ENCODE measurements at regions not wholly inside any gene's neighbourhood (a gene's known extent, or its start where the extent isn't known, plus 50 kb on each side); places are given as distances from the start of the nearest gene placed in this dataset.

- DNase-seq (ENCODE audit: low read depth in 2 of 2), result no peak
Measured at GRCh38 chr13:109436841-109437240, 349.5 kb downstream of the IRS2 start.

GRCh38 chr13:109436055-109436622 is 350.2 kb downstream of the IRS2 start:
- DNase-seq (ENCODE audit: low read depth in 2 of 2), result no peak

- DNase-seq (ENCODE audit: low read depth in 2 of 2), result no peak
Measured at GRCh38 chr13:109431217-109431616, 355.2 kb downstream of the IRS2 start.

DNA sequence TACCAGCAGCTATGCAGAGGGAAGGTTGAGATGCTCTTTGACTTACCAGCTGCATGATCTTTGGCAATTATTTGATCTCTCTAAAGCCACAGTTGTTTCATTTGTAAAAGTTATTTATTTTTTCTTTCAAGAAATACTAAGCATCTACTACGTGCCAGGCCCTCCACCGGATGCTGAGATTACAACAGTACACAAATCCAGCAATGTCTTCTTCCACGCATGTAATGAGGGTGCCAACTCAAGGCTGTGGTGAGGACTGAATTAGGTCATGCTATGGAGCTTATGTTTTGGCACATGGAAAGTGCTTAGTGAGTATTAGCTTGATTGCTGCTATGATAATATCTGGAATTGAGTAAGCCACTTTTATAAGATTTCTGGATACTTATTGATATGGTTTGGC is 358.2 kb downstream of the IRS2 start:
- no peak for DNase-seq (ENCODE audit: low read depth in 2 of 2)

- DNase-seq (ENCODE audit: low read depth in 2 of 2), result no peak
Measured at GRCh38 chr13:109427695-109428094, 358.7 kb downstream of the IRS2 start.

DNA sequence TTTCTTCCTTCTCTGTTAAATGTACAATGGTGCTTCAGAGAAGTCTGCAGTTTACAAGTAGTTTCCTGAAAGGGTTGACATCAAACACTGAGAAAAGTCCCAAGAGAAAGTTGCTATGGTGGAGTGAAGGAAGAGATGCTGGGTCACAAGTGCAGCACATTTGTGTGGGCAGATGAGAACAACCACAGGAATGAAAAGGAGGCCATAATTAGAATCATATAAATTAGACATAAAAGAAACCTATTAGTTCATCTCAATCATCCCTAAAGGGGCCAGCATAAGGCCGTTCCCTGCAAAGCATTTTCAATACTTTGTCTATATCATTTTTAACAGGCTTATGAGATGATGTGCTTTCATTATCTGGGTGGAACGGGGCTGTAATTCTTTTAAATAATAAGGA is 359.2 kb downstream of the IRS2 start:
- DNase-seq (ENCODE audit: low read depth in 2 of 2), result no peak

GRCh38 chr13:109426690-109426990 is 359.7 kb downstream of the IRS2 start:
- no peak for DNase-seq (ENCODE audit: low read depth in 2 of 2)

GRCh38 chr13:109425821-109426689 is 360.3 kb downstream of the IRS2 start:
- DNase-seq (ENCODE audit: low read depth in 2 of 2), result no peak

DNA sequence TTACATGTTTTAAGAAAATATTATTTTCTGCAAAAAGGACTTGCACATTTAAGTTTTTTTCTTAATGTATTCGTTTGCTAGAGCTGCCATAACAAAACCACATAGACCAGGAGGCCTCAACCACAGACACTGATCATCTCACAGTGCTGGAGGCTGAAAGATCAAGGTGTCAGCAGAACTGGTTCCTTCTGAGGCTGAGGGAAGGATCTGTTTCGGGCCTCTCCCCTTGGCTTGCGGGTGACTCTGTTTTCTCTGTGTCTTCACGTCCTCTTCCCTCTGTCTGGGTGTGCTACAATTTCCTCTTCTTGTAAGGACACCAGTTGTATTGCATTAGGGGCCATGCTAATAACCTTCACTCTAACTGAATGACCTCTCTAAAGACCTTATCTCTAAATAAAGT is 364.2 kb downstream of the IRS2 start:
- no peak for DNase-seq (ENCODE audit: low read depth in 2 of 2)

GRCh38 chr13:109419896-109420295 is 366.5 kb downstream of the IRS2 start:
- DNase-seq (ENCODE audit: low read depth in 2 of 2), result no peak

DNA sequence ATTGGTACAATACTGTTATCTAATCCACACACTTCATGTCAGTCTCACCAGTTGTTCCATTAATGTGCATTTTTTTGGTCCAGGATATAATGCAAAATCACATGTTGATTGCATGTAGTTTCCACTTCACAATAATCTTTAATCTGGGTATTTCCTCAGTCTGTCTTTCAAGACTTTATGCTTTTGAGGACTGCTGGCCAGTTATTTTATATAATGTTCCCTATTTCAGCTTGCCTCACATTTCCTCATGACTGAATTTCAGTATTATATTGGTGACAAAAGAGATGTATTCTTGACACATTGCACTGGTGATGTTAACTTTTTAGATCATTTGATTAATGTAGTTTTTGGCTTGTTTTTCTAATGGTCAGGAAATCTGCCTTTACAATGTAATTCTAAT is 368.3 kb downstream of the IRS2 start:
- no peak for DNase-seq (ENCODE audit: low read depth in 2 of 2)

DNA sequence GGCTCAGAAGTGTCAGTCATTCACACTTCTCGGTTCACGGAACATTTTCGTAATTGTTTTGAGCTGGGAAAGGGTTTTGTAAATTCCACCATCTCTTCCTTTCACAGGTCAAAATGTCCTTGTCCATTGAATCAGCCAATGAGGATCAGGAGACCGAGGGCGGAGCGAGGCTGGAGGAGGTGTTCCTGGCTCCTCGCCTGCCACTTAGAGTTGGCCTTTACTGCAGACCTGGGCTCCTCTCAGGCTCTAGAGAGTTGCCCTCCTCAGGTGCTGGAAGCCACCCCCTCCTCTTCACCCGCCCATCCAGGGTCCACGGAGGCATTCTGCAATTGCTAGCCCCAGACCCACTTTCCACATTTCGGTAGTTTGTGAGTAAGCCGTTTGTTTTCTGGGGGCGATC is 370.4 kb downstream of the IRS2 start:
- DNase-seq (ENCODE audit: low read depth in 2 of 2), result no peak

DNA sequence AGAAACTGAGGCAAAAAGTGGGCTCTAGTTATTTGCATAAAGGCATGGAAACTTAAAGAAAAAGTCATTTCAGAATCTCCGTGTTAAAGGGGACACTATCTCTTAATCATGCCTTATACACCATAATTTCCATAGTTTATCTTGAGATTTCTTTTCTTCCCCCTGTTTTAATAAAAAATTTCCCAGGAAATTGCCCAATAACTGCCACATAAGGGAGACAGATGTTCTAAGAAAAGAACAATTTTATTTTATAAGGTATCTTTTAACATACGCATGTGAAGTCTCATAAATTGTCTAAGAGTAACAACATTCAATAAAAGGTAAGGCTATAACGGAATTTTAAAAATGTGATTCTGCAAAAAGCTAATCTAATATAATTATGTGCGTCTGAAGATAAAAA is 371.3 kb downstream of the IRS2 start:
- DNase-seq (ENCODE audit: low read depth in 2 of 2), result no peak

DNA sequence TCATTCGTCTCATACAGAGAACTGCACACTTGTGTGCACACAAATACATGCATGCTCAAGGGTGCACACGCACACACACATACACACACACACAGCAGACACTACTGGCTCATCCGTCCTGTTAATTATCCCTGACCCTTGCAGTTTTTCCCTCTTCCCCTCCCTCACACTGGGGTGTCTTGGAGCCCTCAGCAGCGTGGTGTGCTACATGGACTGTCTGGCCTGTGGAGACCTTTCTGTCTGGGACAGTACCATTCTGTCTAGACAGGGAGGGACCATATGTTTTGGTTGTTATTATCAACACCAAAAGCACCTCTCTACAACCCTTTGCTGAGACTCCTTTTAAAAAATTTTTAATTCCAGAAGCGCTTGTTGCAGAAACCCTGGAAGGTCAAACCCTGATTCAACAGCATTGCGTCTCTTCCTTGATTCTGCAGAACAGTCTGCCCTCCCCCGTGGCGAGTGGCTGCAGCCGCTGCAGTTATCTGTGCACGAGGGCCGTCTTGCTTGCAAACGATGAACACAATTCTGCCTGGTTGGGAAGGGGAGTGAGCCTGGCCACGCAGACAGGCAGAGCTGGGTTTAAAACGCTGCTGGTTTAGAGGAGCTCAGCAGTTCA is 374.0 kb downstream of the IRS2 start:
- DNase-seq (ENCODE audit: low read depth in 2 of 2), result no peak

GRCh38 chr13:109410868-109411267 is 375.5 kb downstream of the IRS2 start:
- DNase-seq (ENCODE audit: low read depth in 2 of 2), result no peak

- DNase-seq (ENCODE audit: low read depth in 2 of 2), result no peak
Measured at GRCh38 chr13:109408591-109409382, 377.6 kb downstream of the IRS2 start.

DNA sequence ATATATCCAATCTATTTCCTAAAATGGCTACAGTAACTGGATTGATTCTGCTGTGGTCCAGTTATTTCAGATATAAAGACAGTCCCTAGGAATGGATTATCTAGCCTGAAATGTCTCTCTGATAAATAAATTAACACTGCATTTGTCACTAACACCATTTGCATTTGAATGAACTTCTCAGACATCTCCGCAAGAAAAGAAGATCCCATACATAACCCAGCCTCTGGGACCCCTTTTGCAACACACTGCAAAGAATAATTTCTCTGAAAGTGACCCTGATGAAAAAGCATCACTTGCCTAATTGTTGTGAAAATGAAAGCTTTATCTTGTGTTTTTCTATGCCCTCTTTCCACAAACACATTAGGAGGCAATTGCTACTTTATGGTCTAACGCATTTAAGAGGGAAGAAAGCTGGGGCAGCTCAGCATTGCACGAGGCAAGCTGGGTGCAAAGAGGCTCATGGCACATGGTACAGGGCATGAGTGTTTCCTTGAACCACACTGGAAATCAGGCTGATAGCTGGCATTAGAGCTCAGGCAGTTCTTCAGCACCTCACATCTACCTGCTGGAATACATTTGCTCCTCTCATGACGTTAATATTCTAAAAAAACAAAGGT is 379.9 kb downstream of the IRS2 start:
- DNase-seq (ENCODE audit: low read depth in 2 of 2), result no peak

- no peak for DNase-seq (ENCODE audit: low read depth in 2 of 2)
Measured at GRCh38 chr13:109403012-109403421, 383.4 kb downstream of the IRS2 start.

DNA sequence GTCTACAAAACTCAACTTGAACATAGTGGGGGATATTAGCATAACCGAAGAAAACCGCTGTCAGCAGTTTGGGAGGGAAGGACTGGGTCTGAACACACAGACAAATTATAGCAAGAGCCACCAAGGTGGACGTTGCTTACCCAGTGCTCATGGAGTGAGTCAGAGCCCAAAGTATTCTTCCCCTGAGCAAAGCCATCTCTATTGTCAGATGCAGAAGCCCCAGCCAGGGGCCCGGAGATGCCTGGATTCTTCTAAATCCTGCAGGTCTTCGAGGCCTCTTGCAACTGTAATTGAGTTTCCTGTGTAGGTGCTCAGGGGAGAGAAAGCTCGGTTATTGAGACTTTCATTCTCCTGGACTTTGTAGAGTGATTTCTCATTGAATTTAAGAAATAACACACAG is 384.5 kb downstream of the IRS2 start:
- DNase-seq (ENCODE audit: low read depth in 2 of 2), result no peak

GRCh38 chr13:109401307-109401706 is 385.1 kb downstream of the IRS2 start:
- no peak for DNase-seq (ENCODE audit: low read depth in 2 of 2)

DNA sequence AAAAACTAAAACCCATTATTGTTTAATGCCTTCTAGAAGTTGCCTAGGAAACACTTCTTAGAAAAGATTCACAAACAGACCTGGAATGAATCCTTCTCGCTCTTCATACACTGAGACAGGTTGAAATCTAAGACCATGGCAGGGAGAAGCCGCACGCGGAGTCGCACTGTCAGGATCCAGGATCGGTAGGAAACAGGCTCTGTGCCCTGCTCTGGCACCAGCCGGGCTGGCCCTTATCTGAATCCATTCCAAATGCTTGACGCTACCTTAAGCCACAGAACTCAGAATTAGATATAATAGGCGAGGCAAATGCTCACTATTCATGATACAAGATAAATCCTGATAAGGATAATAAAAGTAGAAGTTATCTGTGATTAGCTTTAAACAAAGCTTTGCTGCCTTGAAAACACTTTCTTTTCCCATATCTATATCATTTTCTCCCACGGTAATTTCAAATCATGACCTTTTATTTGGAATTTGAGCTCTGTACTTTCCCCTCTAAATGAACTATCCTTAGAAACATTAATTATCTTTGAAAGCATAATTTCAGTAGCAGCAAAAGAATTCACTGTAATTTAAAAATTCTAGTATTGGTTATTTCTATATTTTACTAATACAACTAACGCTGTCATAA is 385.6 kb downstream of the IRS2 start:
- no peak for DNase-seq (ENCODE audit: low read depth in 2 of 2)

GRCh38 chr13:109400209-109400608 is 386.2 kb downstream of the IRS2 start:
- no peak for DNase-seq (ENCODE audit: low read depth in 2 of 2)
